Ishikawa (cell line): ENCODE measurements at regions not wholly inside any gene's neighbourhood (a gene's known extent, or its start where the extent isn't known, plus 50 kb on each side); places are given as distances from the start of the nearest gene placed in this dataset.

Source experiments
- EGR1 ChIP-seq: IDR thresholded peaks from 2 replicates; pipeline ENCODE4 v1.6.1; 2012
- EP300 ChIP-seq: IDR thresholded peaks from 2 replicates; pipeline ENCODE4 v1.6.1; 2012; ENCODE audit warnings: borderline replicate concordance
- FOXM1 ChIP-seq: IDR thresholded peaks from 2 replicates; pipeline ENCODE4 v1.6.1; 2012; ENCODE audit warnings: low read depth, borderline replicate concordance
- MAX ChIP-seq: IDR thresholded peaks from 2 replicates; pipeline ENCODE4 v1.6.1; 2012
- TAF1 ChIP-seq: IDR thresholded peaks from 2 replicates; pipeline ENCODE4 v1.6.1; 2012; ENCODE audit warnings: low read depth, mild to moderate bottlenecking
- TCF12 ChIP-seq: IDR thresholded peaks from 2 replicates; pipeline ENCODE4 v1.6.1; 2012; ENCODE audit warnings: low read depth
- USF1 ChIP-seq: IDR thresholded peaks from 2 replicates; pipeline ENCODE4 v1.6.1; 2012
- YY1 ChIP-seq: IDR thresholded peaks from 2 replicates; pipeline ENCODE4 v1.6.1; 2012; ENCODE audit warnings: low read depth
- ZBTB7A ChIP-seq: IDR thresholded peaks from 2 replicates; pipeline ENCODE4 v1.6.1; 2012; ENCODE audit warnings: low read depth

- no peak for TF ChIP-seq TCF12
- TF ChIP-seq YY1 = no peak
- no peak for TF ChIP-seq MAX
- no peak for TF ChIP-seq ZBTB7A
- no peak for TF ChIP-seq EP300
- TF ChIP-seq USF1 = no peak
- TF ChIP-seq FOXM1 = no peak
- TF ChIP-seq EGR1 = no peak
- no peak for TF ChIP-seq TAF1
These were observed 121.9 kb upstream of the MYT1L start for GRCh38 chr2:2452961-2453360.
